SK-N-SH (cell line): ENCODE measurements at regions not wholly inside any gene's neighbourhood (a gene's known extent, or its start where the extent isn't known, plus 50 kb on each side); places are given as distances from the start of the nearest gene placed in this dataset.

Source experiments
- CTCF ChIA-PET: fragments of 300-600, 350-600 bp; formaldehyde crosslinking; extraction: SDS; loops from one replicate; lab custom pipeline; 2021; lab: Yijun Ruan, JAX
- POLR2A ChIA-PET: fragments of 350-600 bp; sonication (Branson Sonifier 250); formaldehyde crosslinking; extraction: SDS; loops from one replicate; lab custom pipeline; 2020; ENCODE audit warnings: antibody characterized with exemption, inconsistent platforms; lab: Yijun Ruan, JAX
- DNase-seq: peaks from one replicate; pipeline ENCODE4 v3.0.0; 2012
- H2AFZ ChIP-seq: fragments of 200-600 bp; sonication (generic); 2 replicates; pipeline ENCODE4 v1.8.1; 2016; ENCODE audit warnings: antibody characterized with exemption, mild to moderate bottlenecking, low read depth
- H3F3A ChIP-seq: fragments of 200-600 bp; sonication (generic); replicated peaks from 2 replicates; pipeline ENCODE3; 2016; ENCODE audit warnings: antibody characterized with exemption, mild to moderate bottlenecking; ENCODE audit not compliant: insufficient read depth
- H3K27ac ChIP-seq, 2 experiments: fragments of 200-500 bp in 1 of 2; fragments of 200-600 bp in 1 of 2; sonication (Bioruptor generic) in 1 of 2; sonication (generic), shearing (Covaris generic) in 1 of 2; 2 replicates each; pipeline versions ENCODE4 v1.5.1 to v1.6.1; 2014 to 2016; ENCODE audit warnings: low read depth in 2 of 2, inconsistent platforms in 1 of 2, low read length in 1 of 2, mild to moderate bottlenecking in 1 of 2, mixed read lengths in 1 of 2
- H3K27me3 ChIP-seq: fragments of 200-600 bp; sonication (generic), shearing (Covaris generic); 2 replicates; pipeline ENCODE4 v1.6.1; 2016; ENCODE audit warnings: mixed run types; ENCODE audit not compliant: insufficient read depth
- H3K36me3 ChIP-seq, 2 experiments: fragments of 200-500 bp in 1 of 2; fragments of 200-600 bp in 1 of 2; sonication (Bioruptor generic) in 1 of 2; sonication (generic) in 1 of 2; replicated peaks in 1 of 2; 2 replicates each; pipeline versions ENCODE3 to v1.5.1; 2014 to 2016; ENCODE audit warnings: low read length in 1 of 2, mild to moderate bottlenecking in 1 of 2; ENCODE audit not compliant: insufficient read depth in 2 of 2, control insufficient read depth in 1 of 2
- H3K4me1 ChIP-seq, 2 experiments: fragments of 200-500 bp in 1 of 2; fragments of 200-600 bp in 1 of 2; sonication (Bioruptor generic) in 1 of 2; sonication (generic), shearing (Covaris generic) in 1 of 2; 2 replicates each; pipeline versions ENCODE4 v1.5.1 to v1.6.1; 2014 to 2016; ENCODE audit warnings: low read depth in 1 of 2, low read length in 1 of 2, mixed run types in 1 of 2; ENCODE audit not compliant: insufficient read depth in 2 of 2, control insufficient read depth in 1 of 2
- H3K4me2 ChIP-seq: fragments of 200-600 bp; sonication (generic), shearing (Covaris generic); 2 replicates; pipeline ENCODE4 v1.6.1; 2017; ENCODE audit warnings: mixed run types
- H3K4me3 ChIP-seq, 2 experiments: fragments of 200-500 bp in 1 of 2; fragments of 200-600 bp in 1 of 2; sonication (Bioruptor generic) in 1 of 2; sonication (generic), shearing (Covaris generic) in 1 of 2; 2 replicates each; pipeline versions ENCODE4 v1.5.1 to v1.8.1; 2014 to 2016; ENCODE audit warnings: low read depth in 2 of 2, inconsistent platforms in 1 of 2, low read length in 1 of 2, mild to moderate bottlenecking in 1 of 2, mixed read lengths in 1 of 2, moderate library complexity in 1 of 2
- H3K79me2 ChIP-seq: fragments of 200-600 bp; sonication (generic); 2 replicates; pipeline ENCODE4 v1.8.1; 2017; ENCODE audit warnings: mild to moderate bottlenecking; ENCODE audit not compliant: insufficient read depth
- H3K9ac ChIP-seq: fragments of 200-600 bp; sonication (generic); 2 replicates; pipeline ENCODE4 v1.6.1; 2017; ENCODE audit warnings: mixed run types
- H3K9me2 ChIP-seq: fragments of 200-600 bp; sonication (generic); 2 replicates; pipeline ENCODE4 v1.6.1; 2017; ENCODE audit warnings: mixed run types
- H3K9me3 ChIP-seq: fragments of 200-600 bp; sonication (generic); 2 replicates; pipeline ENCODE4 v1.6.1; 2017; ENCODE audit warnings: mixed run types, mild to moderate bottlenecking, moderate library complexity
- H4K20me1 ChIP-seq: fragments of 200-600 bp; sonication (generic); 2 replicates; pipeline ENCODE4 v1.6.1; 2017; ENCODE audit warnings: mild to moderate bottlenecking, mixed run types; ENCODE audit not compliant: insufficient read depth
- CHD2 ChIP-seq: fragments of 150-350 bp; IDR thresholded peaks from 2 replicates; pipeline ENCODE4 v1.6.1; 2018; ENCODE audit warnings: low read length; ENCODE audit not compliant: partially characterized antibody
- CTCF ChIP-seq: fragments of 200-600 bp; sonication (generic); IDR thresholded peaks from 2 replicates; pipeline ENCODE4 v1.6.1; 2017; ENCODE audit warnings: antibody characterized with exemption, mild to moderate bottlenecking, moderate library complexity
- ELF1 ChIP-seq: IDR thresholded peaks from 2 replicates; pipeline ENCODE4 v1.4.0; 2012
- EZH2phosphoT487 ChIP-seq: fragments of 200-600 bp; sonication (generic); IDR thresholded peaks from 2 replicates; pipeline ENCODE4 v1.6.1; 2017; ENCODE audit warnings: low read depth, mixed run types, mild to moderate bottlenecking, antibody characterized with exemption, moderate library complexity, borderline replicate concordance
- FOSL2 ChIP-seq: IDR thresholded peaks from 2 replicates; pipeline ENCODE4 v1.4.0; 2012; ENCODE audit warnings: low read depth, mild to moderate bottlenecking, moderate library complexity, borderline replicate concordance
- FOXJ3 ChIP-seq: sonication (generic); formaldehyde crosslinking; IDR thresholded peaks from 2 replicates; pipeline ENCODE4 v1.5.1; 2020; ENCODE audit warnings: mild to moderate bottlenecking, missing genetic modification reagents
- FOXM1 ChIP-seq: IDR thresholded peaks from 2 replicates; pipeline ENCODE4 v1.4.0; 2012; ENCODE audit warnings: low read depth, mild to moderate bottlenecking
- JUND ChIP-seq: IDR thresholded peaks from 2 replicates; pipeline ENCODE4 v1.4.0; 2012
- MAX ChIP-seq: IDR thresholded peaks from 2 replicates; pipeline ENCODE4 v1.4.0; 2012; ENCODE audit warnings: low read depth
- MXI1 ChIP-seq: IDR thresholded peaks from 2 replicates; pipeline ENCODE4 v1.6.1; 2012; ENCODE audit warnings: mild to moderate bottlenecking, low read depth, low read length, improper control_type of control experiment
- NFIC ChIP-seq: IDR thresholded peaks from 2 replicates; pipeline ENCODE4 v1.4.0; 2012; ENCODE audit warnings: borderline replicate concordance
- RAD21 ChIP-seq: IDR thresholded peaks from 2 replicates; pipeline ENCODE4 v1.6.1; 2012; ENCODE audit warnings: mild to moderate bottlenecking, low read length
- RFX5 ChIP-seq: IDR thresholded peaks from 2 replicates; pipeline ENCODE4 v1.6.1; 2012; ENCODE audit warnings: mild to moderate bottlenecking, improper control_type of control experiment, low read length
- SMC3 ChIP-seq: IDR thresholded peaks from 2 replicates; pipeline ENCODE4 v1.6.1; 2012; ENCODE audit warnings: low read depth, low read length, improper control_type of control experiment
- TEAD4 ChIP-seq: IDR thresholded peaks from 2 replicates; pipeline ENCODE4 v1.4.0; 2012; ENCODE audit warnings: mild to moderate bottlenecking, borderline replicate concordance; ENCODE audit not compliant: insufficient read depth
- USF2 ChIP-seq: fragments of 150-350 bp; IDR thresholded peaks from 2 replicates; pipeline ENCODE4 v1.6.1; 2017; ENCODE audit warnings: antibody characterized with exemption, low read length, low read depth, borderline replicate concordance
- ZBTB33 ChIP-seq: IDR thresholded peaks from 2 replicates; pipeline ENCODE4 v1.4.0; 2012; ENCODE audit warnings: low read depth, borderline replicate concordance
- WGBS: methylation state at CpG from one replicate; pipeline ENCODE4 v1.1.6; 2017; ENCODE audit warnings: low lambda C conversion rate; 5-methylcytosine and 5-hydroxymethylcytosine counted together

- no peak for TF ChIP-seq EZH2phosphoT487
- TF ChIP-seq FOSL2: no peak
Measured at GRCh38 chr14:87809261-87809660, 183.7 kb downstream of the GALC start (continued).

- no peaks in the 10 kb centered on the region; the same call in 1 of the 2 replicates for H3K9me3 ChIP-seq
- no peaks in the 10 kb centered on the region for H4K20me1 ChIP-seq
- H2AFZ ChIP-seq: no peak overlapping the region
- DNase-seq: peak; percentile 41
- H3K27me3 ChIP-seq: no peaks in the 10 kb centered on the region
- TF ChIP-seq ELF1 (no peak), SMC3 (peak; percentile 51), ZBTB33 (no peak), RAD21 (peak; percentile 51), JUND (no peak), CTCF (peak; percentile 59)
- H3K9ac ChIP-seq: no peak overlapping the region
- no peak overlapping the region for H3K4me2 ChIP-seq
- 2% methylated on average over 4 of the region's 4 CpGs for WGBS
- H3F3A ChIP-seq: no peaks in the 10 kb centered on the region
- H3K36me3 ChIP-seq: no peaks in the 10 kb centered on the region
- H3K9me2 ChIP-seq: no peaks in the 10 kb centered on the region
- ChIA-PET CTCF (interaction anchor here (0.6 to 4.8 kb wide), 21 partner anchors 8 to 143 kb away, joined by 3 to 69 read pairs (median 4); no protein-coding TSS in a partner anchor), POLR2A (no interaction called here)
- no peaks in the 10 kb centered on the region for H3K4me1 ChIP-seq
- no peak overlapping the region; a peak in 1 of 4 replicates for H3K4me3 ChIP-seq
- H3K27ac ChIP-seq: no peak overlapping the region
- no peaks in the 10 kb centered on the region for H3K79me2 ChIP-seq
Measured at GRCh38 chr14:87805315-87805723, 187.7 kb downstream of the GALC start.

- CTCF ChIA-PET: interaction anchor here (1.0 to 1.4 kb wide), 2 partner anchors 18 to 96 kb away, joined by 3 to 7 read pairs; no protein-coding TSS in a partner anchor
- Histone ChIP-seq H3K4me1 (no peaks in the 10 kb centered on the region), H4K20me1 (no peaks in the 10 kb centered on the region), H3K4me3 (no peak overlapping the region), H3K79me2 (no peaks in the 10 kb centered on the region), H3K9me2 (no peaks in the 10 kb centered on the region), H2AFZ (no peak overlapping the region), H3F3A (no peaks in the 10 kb centered on the region), H3K36me3 (no peaks in the 10 kb centered on the region), H3K9me3 (no peaks in the 10 kb centered on the region; the same call in 1 of the 2 replicates), H3K27me3 (no peaks in the 10 kb centered on the region), H3K27ac (no peak overlapping the region), H3K9ac (no peak overlapping the region), H3K4me2 (no peak overlapping the region)
- POLR2A ChIA-PET: no interaction called here
- no peak for DNase-seq
- no peak for TF ChIP-seq MAX
- TF ChIP-seq USF2: no peak
- no peak for TF ChIP-seq CHD2
- no peak for TF ChIP-seq FOXM1
- TF ChIP-seq MXI1: no peak
- TF ChIP-seq RFX5: no peak
- no peak for TF ChIP-seq ZBTB33
- TF ChIP-seq NFIC: no peak
- TF ChIP-seq CTCF: no peak
- no peak for TF ChIP-seq TEAD4
- TF ChIP-seq FOSL2: no peak
- no peak for TF ChIP-seq FOXJ3 (CRISPR knock-in tag)
Measured at GRCh38 chr14:87800216-87800615, 192.8 kb downstream of the GALC start.
